Epithelial cell of proximal tubule (primary cell): ENCODE measurements at regions not wholly inside any gene's neighbourhood (a gene's known extent, or its start where the extent isn't known, plus 50 kb on each side); places are given as distances from the start of the nearest gene placed in this dataset.

Experiments
- DNase-seq: peaks from one replicate; pipeline ENCODE4 v3.0.0-alpha.2; 2011; ENCODE audit warnings: low read depth
- H3K4me3 ChIP-seq: 2 replicates; pipeline ENCODE4 v1.5.1; 2011; ENCODE audit warnings: low read depth, mild to moderate bottlenecking, low read length
- CTCF ChIP-seq: conservative IDR thresholded peaks from 2 replicates; pipeline ENCODE4 v1.5.1; 2012; ENCODE audit warnings: low read depth, mild to moderate bottlenecking, low read length

GRCh38 chr14:101707068-101707842 lies 54.3 kb upstream of the PPP2R5C start:
- DNase-seq: peak; percentile 39
- peak; percentile 67 for TF ChIP-seq CTCF
- H3K4me3 ChIP-seq: no peak overlapping the region

- DNase-seq: no peak
- no peak overlapping the region for H3K4me3 ChIP-seq
- TF ChIP-seq CTCF: no peak
Measured at GRCh38 chr14:101707863-101708620, 53.5 kb upstream of the PPP2R5C start.

GRCh38 chr14:101708853-101709532 lies 52.5 kb upstream of the PPP2R5C start:
- no peak for DNase-seq
- no peak overlapping the region for H3K4me3 ChIP-seq
- TF ChIP-seq CTCF: no peak

GRCh38 chr14:101709533-101709881 lies 52.0 kb upstream of the PPP2R5C start:
- TF ChIP-seq CTCF: no peak

GRCh38 chr14:101709962-101710931 lies 51.3 kb upstream of the PPP2R5C start:
- TF ChIP-seq CTCF: no peak
- no peak for DNase-seq
- H3K4me3 ChIP-seq: no peak overlapping the region

More at GRCh38 chr14:101709533-101709881, 52.0 kb upstream of the PPP2R5C start:
- DNase-seq: no peak
- no peak overlapping the region for H3K4me3 ChIP-seq
